Glutamatergic neuron (in vitro differentiated cells): ENCODE measurements at regions not wholly inside any gene's neighbourhood (a gene's known extent, or its start where the extent isn't known, plus 50 kb on each side); places are given as distances from the start of the nearest gene placed in this dataset.

Experiments used
- DNase-seq: peaks from one replicate; pipeline ENCODE4 v3.0.0; 2022
- H3K27ac Mint-ChIP-seq: one replicate; pipeline ENCODE4 v1.8.0; 2020; ENCODE audit warnings: mild to moderate bottlenecking, mixed read lengths, inconsistent platforms; ENCODE audit not compliant: unreplicated experiment
- H3K27me3 Mint-ChIP-seq: one replicate; pipeline ENCODE4 v1.8.0; 2020; ENCODE audit warnings: mild to moderate bottlenecking, moderate library complexity, mixed read lengths, inconsistent platforms; ENCODE audit not compliant: unreplicated experiment
- H3K36me3 Mint-ChIP-seq: one replicate; pipeline ENCODE4 v1.8.0; 2020; ENCODE audit warnings: mild to moderate bottlenecking, mixed read lengths, inconsistent platforms; ENCODE audit not compliant: unreplicated experiment
- H3K4me1 Mint-ChIP-seq: one replicate; pipeline ENCODE4 v1.8.0; 2020; ENCODE audit warnings: mild to moderate bottlenecking, low read depth, mixed read lengths, inconsistent platforms; ENCODE audit not compliant: unreplicated experiment
- H3K4me3 Mint-ChIP-seq: one replicate; pipeline ENCODE4 v1.8.0; 2020; ENCODE audit warnings: mild to moderate bottlenecking, mixed read lengths, inconsistent platforms; ENCODE audit not compliant: unreplicated experiment
- H3K9me3 Mint-ChIP-seq: one replicate; pipeline ENCODE4 v1.8.0; 2020; ENCODE audit warnings: mild to moderate bottlenecking, moderate library complexity, mixed read lengths, inconsistent platforms; ENCODE audit not compliant: unreplicated experiment
- CTCF ChIP-seq: fragments of 200-600 bp; sonication (generic); IDR thresholded peaks from one replicate; pipeline ENCODE4 v1.5.0; 2021; ENCODE audit not compliant: partially characterized antibody, unreplicated experiment

DNA sequence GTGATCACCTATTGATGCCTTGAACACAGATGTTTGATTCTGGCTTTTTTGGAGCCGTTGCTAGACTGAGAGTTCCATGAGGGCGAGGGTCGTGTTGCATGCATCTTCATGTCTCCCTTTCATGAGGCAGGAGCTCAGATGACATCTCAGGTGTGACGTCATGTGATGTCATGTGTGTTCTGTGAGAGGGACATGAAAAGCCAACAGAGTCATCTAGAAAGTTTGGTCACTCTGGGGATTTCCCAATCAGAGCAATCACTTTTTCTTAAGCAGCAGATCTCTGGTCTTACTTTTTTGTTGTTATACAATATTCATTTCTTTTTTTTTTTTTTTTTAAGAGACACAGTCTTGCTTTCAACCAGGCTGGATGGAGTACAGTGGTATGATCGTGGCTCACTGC lies 411.8 kb downstream of the PREX1 start:
- TF ChIP-seq CTCF, result no peak
- H3K36me3 Mint-ChIP-seq, result no peaks in the 10 kb centered on the region
- no peak overlapping the region for H3K27ac Mint-ChIP-seq
- H3K27me3 Mint-ChIP-seq, result peaks cover 4% of the 10 kb centered on the region
- H3K4me1 Mint-ChIP-seq, result peaks cover 2% of the 10 kb centered on the region
- no peak overlapping the region for H3K4me3 Mint-ChIP-seq
- H3K9me3 Mint-ChIP-seq, result peaks cover 3% of the 10 kb centered on the region
- no peak for DNase-seq

DNA sequence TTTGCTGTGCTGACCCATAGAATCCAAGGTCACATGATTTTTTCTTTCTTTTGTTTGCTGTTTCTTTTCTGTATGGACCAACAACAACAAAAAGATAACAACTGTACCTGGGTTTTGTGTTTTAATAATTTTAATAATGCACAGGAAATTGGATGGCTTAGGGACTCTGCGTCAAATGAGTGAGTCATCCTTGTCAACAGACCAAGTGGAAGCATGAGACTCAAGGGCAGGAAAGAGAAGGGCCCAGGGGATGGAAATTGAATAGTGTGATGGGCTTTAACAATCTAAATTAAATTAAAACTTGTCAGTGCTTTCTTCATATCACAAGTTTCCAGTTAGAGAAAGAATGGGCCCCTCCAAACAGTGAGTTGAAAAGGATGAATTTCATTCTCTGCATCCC lies 413.0 kb downstream of the PREX1 start:
- Mint-ChIP-seq H3K27ac (no peak overlapping the region), H3K9me3 (peaks cover 5% of the 10 kb centered on the region), H3K27me3 (peaks cover 5% of the 10 kb centered on the region), H3K4me1 (peaks cover 2% of the 10 kb centered on the region), H3K4me3 (no peak overlapping the region), H3K36me3 (no peaks in the 10 kb centered on the region)
- no peak for DNase-seq
- no peak for TF ChIP-seq CTCF

- H3K9me3 Mint-ChIP-seq, result peaks cover 6% of the 10 kb centered on the region
- TF ChIP-seq CTCF, result no peak
- peaks cover 10% of the 10 kb centered on the region for H3K4me1 Mint-ChIP-seq
- no peaks in the 10 kb centered on the region for H3K36me3 Mint-ChIP-seq
- DNase-seq, result no peak
- no peak overlapping the region for H3K27ac Mint-ChIP-seq
- H3K27me3 Mint-ChIP-seq, result peaks cover 7% of the 10 kb centered on the region
- no peak overlapping the region for H3K4me3 Mint-ChIP-seq
Measured at GRCh38 chr20:48411919-48412522, 415.8 kb downstream of the PREX1 start.

GRCh38 chr20:48411245-48411644 lies 416.6 kb downstream of the PREX1 start:
- Mint-ChIP-seq H3K36me3 (no peaks in the 10 kb centered on the region), H3K27me3 (peaks cover 7% of the 10 kb centered on the region), H3K4me1 (peaks cover 13% of the 10 kb centered on the region), H3K27ac (no peak overlapping the region), H3K9me3 (peaks cover 6% of the 10 kb centered on the region), H3K4me3 (no peak overlapping the region)
- DNase-seq, result no peak
- TF ChIP-seq CTCF, result no peak

DNA sequence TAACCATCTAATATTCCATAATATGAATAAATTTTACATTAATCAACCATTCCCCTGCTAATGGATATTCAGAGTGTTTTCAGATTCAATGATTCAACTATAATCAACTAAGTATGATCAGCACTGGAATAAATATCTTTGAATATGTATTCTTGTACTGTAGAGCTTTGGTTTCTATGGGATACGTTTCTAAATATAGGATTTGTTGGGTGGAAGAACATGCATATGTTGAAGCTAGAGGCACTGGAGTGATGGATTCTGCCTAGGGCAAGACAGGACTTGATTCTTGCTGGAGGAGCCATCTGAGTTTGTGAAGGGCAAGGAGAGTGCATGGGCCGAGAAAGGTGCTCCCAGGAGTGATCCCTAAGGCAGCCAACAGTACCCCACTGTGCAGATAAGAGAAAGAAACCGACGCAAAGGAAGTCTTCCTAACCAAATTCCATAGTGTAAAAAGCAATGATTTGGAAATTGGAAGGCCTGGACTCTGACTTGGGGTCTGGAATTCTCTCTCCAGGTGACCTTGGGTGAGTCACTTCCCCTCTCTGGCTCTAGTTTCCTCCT lies 418.7 kb downstream of the PREX1 start:
- H3K4me1 Mint-ChIP-seq, result peaks cover 13% of the 10 kb centered on the region
- peaks cover 9% of the 10 kb centered on the region for H3K27me3 Mint-ChIP-seq
- no peak overlapping the region for H3K4me3 Mint-ChIP-seq
- H3K9me3 Mint-ChIP-seq, result peaks cover 7% of the 10 kb centered on the region
- no peak for DNase-seq
- H3K27ac Mint-ChIP-seq, result no peak overlapping the region
- TF ChIP-seq CTCF, result no peak
- no peaks in the 10 kb centered on the region for H3K36me3 Mint-ChIP-seq
